Activated CD8-positive, alpha-beta T cell treated with anti-CD3 and anti-CD28 coated beads for 36 hours (primary cell): ENCODE measurements at regions not wholly inside any gene's neighbourhood (a gene's known extent, or its start where the extent isn't known, plus 50 kb on each side); places are given as distances from the start of the nearest gene placed in this dataset.

Experiments
- ATAC-seq: fragments of 200-7000 bp; cut with Tn5 transposase; one replicate; pipeline ENCODE4 v1.10.0; 2021; ENCODE audit warnings: mild to moderate bottlenecking, moderate library complexity
- CTCF ChIA-PET: fragments of 350-600 bp; sonication (Branson Sonifier 250); formaldehyde crosslinking; loops from one replicate; lab custom pipeline; 2021; ENCODE audit warnings: antibody characterized with exemption; lab: Charles Lee
- POLR2A ChIA-PET: fragments of 350-600 bp; sonication (Branson Sonifier 250); formaldehyde crosslinking; loops from one replicate; lab custom pipeline; 2021; ENCODE audit warnings: antibody characterized with exemption; lab: Charles Lee
- DNase-seq: peaks from one replicate; pipeline ENCODE4 v3.0.0-alpha.2; 2020
- H3K27ac Mint-ChIP-seq: one replicate; pipeline ENCODE4 v1.8.0; 2021; ENCODE audit warnings: mild to moderate bottlenecking, mixed read lengths
- H3K27me3 Mint-ChIP-seq: one replicate; pipeline ENCODE4 v1.8.0; 2021; ENCODE audit warnings: mixed read lengths
- H3K36me3 Mint-ChIP-seq: one replicate; pipeline ENCODE4 v1.8.0; 2021; ENCODE audit warnings: low read depth, mixed read lengths
- H3K4me1 Mint-ChIP-seq: one replicate; pipeline ENCODE4 v1.8.0; 2021; ENCODE audit warnings: low read depth, mixed read lengths
- H3K4me3 Mint-ChIP-seq: one replicate; pipeline ENCODE4 v1.8.0; 2021; ENCODE audit warnings: mild to moderate bottlenecking, moderate library complexity, mixed read lengths
- H3K9me3 Mint-ChIP-seq: one replicate; pipeline ENCODE4 v1.8.0; 2021; ENCODE audit warnings: mixed read lengths
- CTCF ChIP-seq: fragments of 200-600 bp; IDR thresholded peaks from one replicate; pipeline ENCODE4 v1.8.0; 2022; ENCODE audit warnings: antibody characterized with exemption, mild to moderate bottlenecking
- intact Hi-C: fragments of 100-400 bp; cut with micrococcal nuclease; formaldehyde crosslinking; loops from one replicate; pipeline ENCODE4 v1.10.0; 2022

- no peak overlapping the region for H3K4me3 Mint-ChIP-seq
- no peak for TF ChIP-seq CTCF
- intact Hi-C loops, result loop anchor here (5.0 kb wide), 2 partner anchors 48 to 192 kb away; partner anchors contain the start of gene RBPJ
- peak; percentile 58 for DNase-seq
- POLR2A ChIA-PET, result interaction anchor here (1.1 to 1.5 kb wide), 4 partner anchors 11 to 189 kb away, joined by 3 to 5 read pairs (median 4); no protein-coding TSS in a partner anchor
- peaks cover 52% of the 10 kb centered on the region for H3K4me1 Mint-ChIP-seq
- ATAC-seq, result peak; percentile 51
- peak overlapping the region; percentile 54 for H3K27ac Mint-ChIP-seq
- CTCF ChIA-PET, result interaction anchor here (1.1 kb wide), 1 partner anchor 142 kb away, joined by 3 read pairs; no protein-coding TSS in a partner anchor
- H3K27me3 Mint-ChIP-seq, result peaks cover 8% of the 10 kb centered on the region
- H3K36me3 Mint-ChIP-seq, result no peaks in the 10 kb centered on the region
- H3K9me3 Mint-ChIP-seq, result peaks cover 10% of the 10 kb centered on the region
Measured at GRCh38 chr4:26130173-26130572, 190.6 kb upstream of the RBPJ start.

GRCh38 chr4:26130841-26131432, 189.9 kb upstream of the RBPJ start:
- intact Hi-C loops, result loop anchor here (5.0 kb wide), 2 partner anchors 49 to 191 kb away; partner anchors contain the start of gene RBPJ
- H3K4me1 Mint-ChIP-seq, result peaks cover 52% of the 10 kb centered on the region
- H3K36me3 Mint-ChIP-seq, result no peaks in the 10 kb centered on the region
- H3K4me3 Mint-ChIP-seq, result no peak overlapping the region
- ChIA-PET POLR2A (interaction anchor here (1.1 to 1.5 kb wide), 5 partner anchors 11 to 188 kb away, joined by 3 to 5 read pairs (median 4); no protein-coding TSS in a partner anchor), CTCF (interaction anchor here (1.1 kb wide), 1 partner anchor 143 kb away, joined by 3 read pairs; no protein-coding TSS in a partner anchor)
- H3K9me3 Mint-ChIP-seq, result peaks cover 10% of the 10 kb centered on the region
- ATAC-seq (no peak), DNase-seq (no peak)
- peaks cover 8% of the 10 kb centered on the region for H3K27me3 Mint-ChIP-seq
- H3K27ac Mint-ChIP-seq, result peak overlapping the region; percentile 81
- TF ChIP-seq CTCF, result no peak

- Mint-ChIP-seq H3K36me3 (no peaks in the 10 kb centered on the region), H3K4me1 (peaks cover 46% of the 10 kb centered on the region), H3K27me3 (peaks cover 8% of the 10 kb centered on the region), H3K27ac (peak overlapping the region; percentile 81), H3K9me3 (peaks cover 10% of the 10 kb centered on the region), H3K4me3 (no peak overlapping the region)
- CTCF ChIA-PET, result no interaction called here
- intact Hi-C loops, result loop anchor here (5.0 kb wide), 2 partner anchors 49 to 191 kb away; partner anchors contain the start of gene RBPJ
- POLR2A ChIA-PET, result interaction anchor here (1.2 to 1.3 kb wide), 3 partner anchors 21 to 62 kb away, joined by 3 to 5 read pairs (median 4); no protein-coding TSS in a partner anchor
- ATAC-seq (peak; percentile 59), DNase-seq (peak; percentile 61)
- no peak for TF ChIP-seq CTCF
Measured at GRCh38 chr4:26131711-26132110, 189.1 kb upstream of the RBPJ start.

GRCh38 chr4:26132858-26133257, 188.0 kb upstream of the RBPJ start:
- Mint-ChIP-seq H3K27me3 (peaks cover 2% of the 10 kb centered on the region), H3K9me3 (peaks cover 10% of the 10 kb centered on the region), H3K4me3 (no peak overlapping the region), H3K27ac (peak overlapping the region; percentile 81), H3K36me3 (no peaks in the 10 kb centered on the region), H3K4me1 (peaks cover 44% of the 10 kb centered on the region)
- CTCF ChIA-PET, result interaction anchor here (1.4 to 1.8 kb wide), 2 partner anchors 46 to 61 kb away, joined by 3 to 4 read pairs; no protein-coding TSS in a partner anchor
- ATAC-seq (no peak), DNase-seq (no peak)
- intact Hi-C loops, result loop anchor here (5.0 kb wide), 2 partner anchors 51 to 189 kb away; partner anchors contain the start of gene RBPJ
- POLR2A ChIA-PET, result interaction anchor here (0.6 to 1.4 kb wide), 2 partner anchors 9 to 57 kb away, joined by 3 read pairs; no protein-coding TSS in a partner anchor
- TF ChIP-seq CTCF, result no peak
